ENCODE measurements at regions not wholly inside any gene's neighbourhood (a gene's known extent, or its start where the extent isn't known, plus 50 kb on each side); places are given as distances from the start of the nearest gene placed in this dataset.

DNA sequence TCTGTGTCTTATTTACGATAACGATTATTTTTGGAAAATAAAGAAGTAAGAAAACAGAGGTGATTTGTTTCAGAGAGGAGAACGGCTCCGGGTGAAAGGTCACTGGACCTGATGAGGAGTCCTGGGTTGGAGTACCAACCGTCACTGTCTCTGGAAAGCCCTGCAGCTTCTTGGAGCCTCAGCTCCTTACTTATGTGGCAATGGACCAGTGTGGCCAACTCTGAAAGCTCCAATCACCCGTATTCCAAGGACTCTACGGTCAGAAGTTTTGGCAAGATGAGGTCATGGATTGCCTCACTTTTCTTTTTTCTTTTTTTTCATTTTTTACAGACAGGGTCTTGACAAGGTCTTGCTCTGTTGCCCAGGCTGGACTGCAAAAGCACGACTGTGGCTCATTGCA, 84.8 kb downstream of the KLF4 start:
- TF ChIP-seq EZH2 (optimal IDR thresholded peaks at IDR 0.05; ENCODE audit: low read depth, low read length): no peak
- TF ChIP-seq, protein P1, sequence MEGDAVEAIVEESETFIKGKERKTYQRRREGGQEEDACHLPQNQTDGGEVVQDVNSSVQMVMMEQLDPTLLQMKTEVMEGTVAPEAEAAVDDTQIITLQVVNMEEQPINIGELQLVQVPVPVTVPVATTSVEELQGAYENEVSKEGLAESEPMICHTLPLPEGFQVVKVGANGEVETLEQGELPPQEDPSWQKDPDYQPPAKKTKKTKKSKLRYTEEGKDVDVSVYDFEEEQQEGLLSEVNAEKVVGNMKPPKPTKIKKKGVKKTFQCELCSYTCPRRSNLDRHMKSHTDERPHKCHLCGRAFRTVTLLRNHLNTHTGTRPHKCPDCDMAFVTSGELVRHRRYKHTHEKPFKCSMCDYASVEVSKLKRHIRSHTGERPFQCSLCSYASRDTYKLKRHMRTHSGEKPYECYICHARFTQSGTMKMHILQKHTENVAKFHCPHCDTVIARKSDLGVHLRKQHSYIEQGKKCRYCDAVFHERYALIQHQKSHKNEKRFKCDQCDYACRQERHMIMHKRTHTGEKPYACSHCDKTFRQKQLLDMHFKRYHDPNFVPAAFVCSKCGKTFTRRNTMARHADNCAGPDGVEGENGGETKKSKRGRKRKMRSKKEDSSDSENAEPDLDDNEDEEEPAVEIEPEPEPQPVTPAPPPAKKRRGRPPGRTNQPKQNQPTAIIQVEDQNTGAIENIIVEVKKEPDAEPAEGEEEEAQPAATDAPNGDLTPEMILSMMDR (IDR thresholded peaks at IDR 0.05; ENCODE audit: low read length): no peak
